ENCODE measurements at regions not wholly inside any gene's neighbourhood (a gene's known extent, or its start where the extent isn't known, plus 50 kb on each side); places are given as distances from the start of the nearest gene placed in this dataset.

- no peak for DNase-seq
- no peaks in the 10 kb centered on the region for H3K9me3 ChIP-seq
- TF ChIP-seq POLR2A (IDR thresholded peaks at IDR 0.05) (no peak), CTCF (IDR thresholded peaks at IDR 0.05) (no peak)
- no peaks in the 10 kb centered on the region for H3K4me1 ChIP-seq
- no peak overlapping the region for H3K27ac ChIP-seq
- H3K36me3 ChIP-seq, result no peaks in the 10 kb centered on the region
- no peaks in the 10 kb centered on the region for H3K27me3 ChIP-seq
- no peak overlapping the region for H3K4me3 ChIP-seq
- intact Hi-C loops (cut with DNase I; ENCODE audit: low total_unique reads), result no loop called here
These were observed 427.2 kb downstream of the KCNJ3 start for GRCh38 chr2:155125585-155126230.

GRCh38 chr2:155115846-155116245 is 417.4 kb downstream of the KCNJ3 start:
- intact Hi-C loops (cut with DNase I; ENCODE audit: low total_unique reads), result no loop called here
- H3K9me3 ChIP-seq, result no peaks in the 10 kb centered on the region
- TF ChIP-seq CTCF (IDR thresholded peaks at IDR 0.05) (no peak), POLR2A (IDR thresholded peaks at IDR 0.05) (no peak)
- H3K27me3 ChIP-seq, result no peaks in the 10 kb centered on the region
- DNase-seq, result no peak
- H3K27ac ChIP-seq, result no peak overlapping the region
- H3K4me1 ChIP-seq, result no peaks in the 10 kb centered on the region
- no peak overlapping the region for H3K4me3 ChIP-seq
- no peaks in the 10 kb centered on the region for H3K36me3 ChIP-seq

- H3K27me3 ChIP-seq, result no peaks in the 10 kb centered on the region
- DNase-seq, result no peak
- TF ChIP-seq POLR2A (IDR thresholded peaks at IDR 0.05), result no peak
- TF ChIP-seq CTCF (IDR thresholded peaks at IDR 0.05), result no peak
These were observed 412.6 kb downstream of the KCNJ3 start for GRCh38 chr2:155111070-155111469.

GRCh38 chr2:155109527-155109926 is 411.0 kb downstream of the KCNJ3 start:
- H3K27ac ChIP-seq, result no peak overlapping the region
- H3K27me3 ChIP-seq, result no peaks in the 10 kb centered on the region
- no peaks in the 10 kb centered on the region for H3K9me3 ChIP-seq
- no peak overlapping the region for H3K4me3 ChIP-seq
- no peak for DNase-seq
- intact Hi-C loops (cut with DNase I; ENCODE audit: low total_unique reads), result no loop called here
- TF ChIP-seq CTCF (IDR thresholded peaks at IDR 0.05) (no peak), POLR2A (IDR thresholded peaks at IDR 0.05) (no peak)
- H3K36me3 ChIP-seq, result no peaks in the 10 kb centered on the region
- no peaks in the 10 kb centered on the region for H3K4me1 ChIP-seq

More at GRCh38 chr2:155111070-155111469, 412.6 kb downstream of the KCNJ3 start:
- Histone ChIP-seq H3K27ac (no peak overlapping the region), H3K4me3 (no peak overlapping the region), H3K36me3 (no peaks in the 10 kb centered on the region), H3K9me3 (no peaks in the 10 kb centered on the region), H3K4me1 (no peaks in the 10 kb centered on the region)
- intact Hi-C loops (cut with DNase I; ENCODE audit: low total_unique reads), result no loop called here

- no peaks in the 10 kb centered on the region for H3K4me1 ChIP-seq
- TF ChIP-seq POLR2A (IDR thresholded peaks at IDR 0.05), result no peak
- no peak for TF ChIP-seq CTCF (IDR thresholded peaks at IDR 0.05)
- intact Hi-C loops (cut with DNase I; ENCODE audit: low total_unique reads), result no loop called here
- no peak overlapping the region for H3K27ac ChIP-seq
- no peaks in the 10 kb centered on the region for H3K27me3 ChIP-seq
- no peak for DNase-seq
- no peak overlapping the region for H3K4me3 ChIP-seq
- H3K9me3 ChIP-seq, result no peaks in the 10 kb centered on the region
- no peaks in the 10 kb centered on the region for H3K36me3 ChIP-seq
These were observed 401.8 kb downstream of the KCNJ3 start for GRCh38 chr2:155100261-155100660.
